ENCODE measurements at regions not wholly inside any gene's neighbourhood (a gene's known extent, or its start where the extent isn't known, plus 50 kb on each side); places are given as distances from the start of the nearest gene placed in this dataset.

GRCh38 chr5:179497636-179498340, 52.6 kb upstream of the RUFY1 start:
- Histone ChIP-seq H3K4me3 (ENCODE audit: low read depth, low read length) (no peak overlapping the region), H3K27ac (ENCODE audit: low read depth, low read length) (no peak overlapping the region), H2AFZ (ENCODE audit: low read length, unreplicated experiment) (peak overlapping the region; percentile 38), H3K4me1 (ENCODE audit: control insufficient read depth, insufficient read depth, low read length, unreplicated experiment) (no peaks in the 10 kb centered on the region), H3K79me2 (ENCODE audit: control insufficient read depth, insufficient read depth, low read length, unreplicated experiment) (no peaks in the 10 kb centered on the region), H3K27me3 (ENCODE audit: insufficient read depth, low read length) (no peaks in the 10 kb centered on the region), H3K36me3 (ENCODE audit: insufficient read depth, low read length) (no peaks in the 10 kb centered on the region)

DNA sequence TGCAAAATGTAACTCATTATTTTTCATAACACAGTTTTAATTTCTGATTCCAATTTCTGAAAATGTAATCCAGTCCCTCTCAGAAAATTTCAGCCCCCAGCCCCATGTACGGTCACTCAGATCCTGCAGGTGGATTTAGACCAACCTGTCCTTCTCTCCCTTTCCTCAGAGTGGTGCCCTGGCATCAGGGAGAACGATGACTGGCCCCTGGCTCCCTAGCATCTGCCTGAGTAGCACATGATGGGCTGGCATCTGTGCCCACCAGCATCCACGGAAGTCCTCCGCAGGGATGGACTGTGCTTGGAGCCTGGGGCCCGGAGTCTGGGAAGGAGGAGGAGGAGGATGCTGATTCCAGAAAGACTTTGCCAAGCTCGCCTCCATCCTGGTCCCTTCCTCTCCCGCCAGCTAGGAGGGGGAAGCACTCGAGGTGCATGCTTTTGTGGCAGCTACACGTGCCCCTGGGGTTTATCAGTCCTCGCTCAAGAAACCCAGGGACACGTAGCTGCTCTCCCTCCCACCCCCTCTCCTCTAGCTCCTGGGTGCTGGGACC, 54.4 kb upstream of the RUFY1 start:
- H3K27me3 ChIP-seq (ENCODE audit: insufficient read depth, low read length), result no peaks in the 10 kb centered on the region
- H3K4me1 ChIP-seq (ENCODE audit: control insufficient read depth, insufficient read depth, low read length, unreplicated experiment), result no peaks in the 10 kb centered on the region
- H2AFZ ChIP-seq (ENCODE audit: low read length, unreplicated experiment), result no peak overlapping the region
- H3K27ac ChIP-seq (ENCODE audit: low read depth, low read length), result no peak overlapping the region
- no peaks in the 10 kb centered on the region for H3K79me2 ChIP-seq (ENCODE audit: control insufficient read depth, insufficient read depth, low read length, unreplicated experiment)
- no peak overlapping the region for H3K4me3 ChIP-seq (ENCODE audit: low read depth, low read length)
- no peaks in the 10 kb centered on the region for H3K36me3 ChIP-seq (ENCODE audit: insufficient read depth, low read length)

DNA sequence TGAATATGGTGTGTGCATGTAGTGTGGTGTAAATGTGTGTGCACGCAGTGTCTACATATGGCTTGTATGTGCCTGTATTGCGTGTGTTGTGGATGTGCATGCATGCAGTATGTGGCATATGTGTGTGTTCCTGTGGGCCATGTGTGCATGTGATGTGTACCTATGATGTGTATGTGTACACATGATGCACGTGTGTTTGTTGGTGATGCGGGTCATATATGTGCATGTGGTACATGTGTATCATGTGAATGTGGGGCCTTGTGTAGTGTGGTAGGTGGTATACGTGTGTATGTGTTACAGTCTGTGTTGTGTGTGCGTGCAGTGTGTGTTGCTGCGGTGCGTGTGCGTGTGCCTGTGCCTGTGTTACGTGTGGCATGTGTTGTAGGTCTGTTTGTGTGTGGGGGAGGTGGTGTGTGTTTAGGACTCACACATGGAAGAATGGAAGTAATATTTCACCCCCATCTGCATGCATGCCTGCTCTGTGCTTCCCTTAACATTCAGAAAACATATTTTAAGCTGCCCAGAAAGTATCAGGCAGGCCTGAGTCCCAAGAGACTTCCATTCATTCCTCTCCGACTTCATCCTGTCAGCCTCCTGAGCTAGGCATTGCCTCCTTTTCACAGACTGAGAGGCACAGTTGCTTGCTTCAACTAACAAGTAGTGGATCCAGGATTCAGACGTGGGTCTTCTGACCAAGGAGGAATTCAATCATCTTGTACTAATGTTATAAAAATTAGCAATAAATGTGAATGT, 55.4 kb upstream of the RUFY1 start:
- H2AFZ ChIP-seq (ENCODE audit: low read length, unreplicated experiment), result no peak overlapping the region
- no peak overlapping the region for H3K27ac ChIP-seq (ENCODE audit: low read depth, low read length)
- no peaks in the 10 kb centered on the region for H3K27me3 ChIP-seq (ENCODE audit: insufficient read depth, low read length)
- H3K79me2 ChIP-seq (ENCODE audit: control insufficient read depth, insufficient read depth, low read length, unreplicated experiment), result no peaks in the 10 kb centered on the region
- H3K4me1 ChIP-seq (ENCODE audit: control insufficient read depth, insufficient read depth, low read length, unreplicated experiment), result no peaks in the 10 kb centered on the region
- H3K4me3 ChIP-seq (ENCODE audit: low read depth, low read length), result no peak overlapping the region
- no peaks in the 10 kb centered on the region for H3K36me3 ChIP-seq (ENCODE audit: insufficient read depth, low read length)

DNA sequence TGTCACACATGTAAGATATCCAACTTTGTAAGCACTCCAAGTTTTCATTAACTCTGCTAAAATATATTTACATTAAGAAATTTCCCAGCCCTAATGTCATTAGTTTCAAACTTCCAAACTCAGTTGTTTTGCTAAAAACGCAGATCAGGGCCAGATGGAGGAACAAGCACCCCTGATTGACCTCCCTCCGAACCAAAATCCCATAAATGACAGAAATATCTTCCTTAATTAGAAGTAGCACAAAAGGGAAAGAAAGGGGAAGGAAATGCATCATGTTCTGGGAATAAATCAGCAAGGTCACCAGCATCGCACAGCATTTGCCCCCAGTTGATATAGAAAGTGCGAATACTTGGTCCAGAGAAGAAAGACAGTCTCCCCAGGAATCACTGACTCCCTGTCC, 61.4 kb upstream of the RUFY1 start:
- Histone ChIP-seq H3K4me1 (ENCODE audit: control insufficient read depth, insufficient read depth, low read length, unreplicated experiment) (no peaks in the 10 kb centered on the region), H3K27me3 (ENCODE audit: insufficient read depth, low read length) (no peaks in the 10 kb centered on the region), H3K36me3 (ENCODE audit: insufficient read depth, low read length) (no peaks in the 10 kb centered on the region), H2AFZ (ENCODE audit: low read length, unreplicated experiment) (peak overlapping the region; percentile 7), H3K27ac (ENCODE audit: low read depth, low read length) (no peak overlapping the region), H3K4me3 (ENCODE audit: low read depth, low read length) (no peak overlapping the region), H3K79me2 (ENCODE audit: control insufficient read depth, insufficient read depth, low read length, unreplicated experiment) (no peaks in the 10 kb centered on the region)

DNA sequence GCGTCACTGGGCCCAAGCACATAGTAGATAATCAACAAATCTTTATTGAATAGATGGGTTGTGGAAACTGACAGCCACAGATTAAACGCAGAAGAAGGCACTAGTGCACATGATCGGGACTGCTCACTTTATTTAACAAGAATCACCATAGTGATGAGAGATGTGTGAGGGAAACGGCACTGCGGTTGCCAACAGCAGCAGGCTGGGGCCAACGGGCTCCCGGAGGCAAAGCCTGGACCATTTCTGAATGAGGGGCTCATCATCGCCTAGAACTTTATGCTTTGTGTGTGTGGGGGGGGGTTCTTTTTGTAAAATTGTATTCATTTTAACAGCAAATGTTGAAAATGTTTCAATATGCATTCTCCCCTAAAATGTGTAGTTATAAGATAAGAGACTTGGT, 61.9 kb upstream of the RUFY1 start:
- H3K27ac ChIP-seq (ENCODE audit: low read depth, low read length), result no peak overlapping the region

GRCh38 chr5:179487145-179487544, 63.2 kb upstream of the RUFY1 start:
- H3K27ac ChIP-seq (ENCODE audit: low read depth, low read length), result no peak overlapping the region
- no peak overlapping the region for H3K4me3 ChIP-seq (ENCODE audit: low read depth, low read length)
- H3K36me3 ChIP-seq (ENCODE audit: insufficient read depth, low read length), result no peaks in the 10 kb centered on the region
- H3K4me1 ChIP-seq (ENCODE audit: control insufficient read depth, insufficient read depth, low read length, unreplicated experiment), result no peaks in the 10 kb centered on the region
- H3K27me3 ChIP-seq (ENCODE audit: insufficient read depth, low read length), result no peaks in the 10 kb centered on the region
- H3K79me2 ChIP-seq (ENCODE audit: control insufficient read depth, insufficient read depth, low read length, unreplicated experiment), result no peaks in the 10 kb centered on the region
- no peak overlapping the region for H2AFZ ChIP-seq (ENCODE audit: low read length, unreplicated experiment)

More for the DNA sequence above, 61.9 kb upstream of the RUFY1 start:
- no peaks in the 10 kb centered on the region for H3K27me3 ChIP-seq (ENCODE audit: insufficient read depth, low read length)
- H3K4me3 ChIP-seq (ENCODE audit: low read depth, low read length), result no peak overlapping the region
- no peaks in the 10 kb centered on the region for H3K4me1 ChIP-seq (ENCODE audit: control insufficient read depth, insufficient read depth, low read length, unreplicated experiment)
- peak overlapping the region; percentile 7 for H2AFZ ChIP-seq (ENCODE audit: low read length, unreplicated experiment)
- no peaks in the 10 kb centered on the region for H3K36me3 ChIP-seq (ENCODE audit: insufficient read depth, low read length)
- H3K79me2 ChIP-seq (ENCODE audit: control insufficient read depth, insufficient read depth, low read length, unreplicated experiment), result no peaks in the 10 kb centered on the region

- H3K4me3 ChIP-seq (ENCODE audit: low read depth, low read length), result no peak overlapping the region
- H3K36me3 ChIP-seq (ENCODE audit: insufficient read depth, low read length), result no peaks in the 10 kb centered on the region
- no peak overlapping the region for H3K27ac ChIP-seq (ENCODE audit: low read depth, low read length)
- no peaks in the 10 kb centered on the region for H3K4me1 ChIP-seq (ENCODE audit: control insufficient read depth, insufficient read depth, low read length, unreplicated experiment)
- no peak overlapping the region for H2AFZ ChIP-seq (ENCODE audit: low read length, unreplicated experiment)
- no peaks in the 10 kb centered on the region for H3K27me3 ChIP-seq (ENCODE audit: insufficient read depth, low read length)
- no peaks in the 10 kb centered on the region for H3K79me2 ChIP-seq (ENCODE audit: control insufficient read depth, insufficient read depth, low read length, unreplicated experiment)
Observed at GRCh38 chr5:179486596-179487051, 63.7 kb upstream of the RUFY1 start.

DNA sequence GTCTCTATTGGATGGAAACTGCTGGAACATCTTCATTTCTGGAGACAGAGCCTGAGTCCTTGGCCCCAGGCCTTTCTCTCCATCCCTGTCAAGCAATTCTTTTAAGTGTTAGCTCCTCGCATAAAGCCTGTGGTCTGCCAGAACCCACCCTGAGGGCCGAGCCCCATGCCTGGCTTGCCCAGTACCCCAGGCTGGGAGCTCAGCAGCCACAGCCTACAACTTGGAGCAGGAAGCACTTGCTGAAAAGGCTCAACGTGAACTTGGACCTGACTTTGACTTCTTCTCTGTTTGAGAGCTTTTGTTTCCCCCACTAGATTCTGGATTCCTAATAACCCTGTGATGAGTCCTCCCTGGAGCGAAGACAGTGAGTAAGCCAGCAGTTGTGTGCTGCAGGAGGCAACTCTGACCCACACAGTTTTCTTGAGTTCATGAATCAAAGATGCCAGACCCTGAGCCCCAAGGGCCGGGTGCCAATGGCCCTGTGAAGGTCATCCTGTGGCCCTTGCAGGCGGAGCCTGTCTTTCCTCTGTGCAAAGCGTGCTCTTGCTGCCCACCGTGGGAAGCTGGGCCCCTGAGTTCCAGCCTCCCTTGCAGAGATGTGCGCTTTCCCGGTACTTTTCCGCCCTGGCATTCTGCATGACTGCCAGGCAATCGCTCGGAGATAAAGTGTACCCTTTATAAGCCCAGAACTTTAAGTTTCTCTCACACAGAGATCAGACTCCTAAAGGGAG, 64.3 kb upstream of the RUFY1 start:
- no peaks in the 10 kb centered on the region for H3K36me3 ChIP-seq (ENCODE audit: insufficient read depth, low read length)
- no peaks in the 10 kb centered on the region for H3K79me2 ChIP-seq (ENCODE audit: control insufficient read depth, insufficient read depth, low read length, unreplicated experiment)
- no peak overlapping the region for H3K4me3 ChIP-seq (ENCODE audit: low read depth, low read length)
- no peaks in the 10 kb centered on the region for H3K4me1 ChIP-seq (ENCODE audit: control insufficient read depth, insufficient read depth, low read length, unreplicated experiment)
- no peaks in the 10 kb centered on the region for H3K27me3 ChIP-seq (ENCODE audit: insufficient read depth, low read length)
- no peak overlapping the region for H3K27ac ChIP-seq (ENCODE audit: low read depth, low read length)
- H2AFZ ChIP-seq (ENCODE audit: low read length, unreplicated experiment), result no peak overlapping the region

DNA sequence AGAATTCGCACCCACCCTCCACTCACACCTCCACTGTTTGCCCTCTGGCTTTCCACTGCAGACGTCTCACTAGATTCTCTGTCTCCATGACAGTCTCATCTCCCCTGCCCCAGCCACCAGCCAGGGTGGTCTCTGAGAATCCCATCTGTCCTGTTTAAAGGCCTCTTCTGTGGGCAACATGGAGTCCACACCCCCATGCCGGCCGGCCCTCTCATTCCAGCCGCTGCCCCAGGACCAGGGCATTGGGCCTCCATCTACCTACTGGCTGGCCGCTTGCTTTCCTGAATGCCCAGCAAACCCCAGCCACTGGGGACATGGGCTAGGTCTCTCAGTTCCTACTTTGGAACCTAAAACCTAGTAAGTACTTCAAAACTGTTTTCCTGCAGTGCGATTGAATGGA, 65.6 kb upstream of the RUFY1 start:
- no peak overlapping the region for H3K4me3 ChIP-seq (ENCODE audit: low read depth, low read length)
- H3K27ac ChIP-seq (ENCODE audit: low read depth, low read length), result no peak overlapping the region
- no peaks in the 10 kb centered on the region for H3K4me1 ChIP-seq (ENCODE audit: control insufficient read depth, insufficient read depth, low read length, unreplicated experiment)
- no peaks in the 10 kb centered on the region for H3K79me2 ChIP-seq (ENCODE audit: control insufficient read depth, insufficient read depth, low read length, unreplicated experiment)
- H2AFZ ChIP-seq (ENCODE audit: low read length, unreplicated experiment), result no peak overlapping the region
- no peaks in the 10 kb centered on the region for H3K27me3 ChIP-seq (ENCODE audit: insufficient read depth, low read length)
- no peaks in the 10 kb centered on the region for H3K36me3 ChIP-seq (ENCODE audit: insufficient read depth, low read length)

DNA sequence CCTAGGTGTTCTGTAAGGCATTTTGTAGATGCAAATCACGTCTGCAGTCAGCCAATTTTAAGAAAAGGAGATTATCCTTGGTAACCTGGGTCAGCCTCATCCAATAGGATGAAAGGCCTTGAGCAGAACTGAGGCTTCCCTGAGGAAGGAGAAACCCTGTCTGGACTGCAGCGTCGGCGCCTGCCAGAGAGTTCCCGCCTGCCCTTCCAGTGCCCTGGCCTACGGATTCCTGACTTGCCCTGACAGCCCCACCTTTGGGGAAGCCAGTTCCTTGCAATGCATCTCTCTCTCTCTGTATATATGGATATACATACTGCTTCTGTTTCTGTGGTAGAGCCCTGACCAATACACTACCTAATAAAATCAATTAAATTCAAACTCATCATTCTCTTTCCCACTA, 66.2 kb upstream of the RUFY1 start:
- Histone ChIP-seq H3K27me3 (ENCODE audit: insufficient read depth, low read length) (no peaks in the 10 kb centered on the region), H3K27ac (ENCODE audit: low read depth, low read length) (no peak overlapping the region), H3K4me3 (ENCODE audit: low read depth, low read length) (no peak overlapping the region), H3K4me1 (ENCODE audit: control insufficient read depth, insufficient read depth, low read length, unreplicated experiment) (no peaks in the 10 kb centered on the region), H3K36me3 (ENCODE audit: insufficient read depth, low read length) (no peaks in the 10 kb centered on the region), H3K79me2 (ENCODE audit: control insufficient read depth, insufficient read depth, low read length, unreplicated experiment) (no peaks in the 10 kb centered on the region), H2AFZ (ENCODE audit: low read length, unreplicated experiment) (no peak overlapping the region)

Data from ACC112 (cell line).